WERI-Rb-1 (cell line): ENCODE measurements at regions not wholly inside any gene's neighbourhood (a gene's known extent, or its start where the extent isn't known, plus 50 kb on each side); places are given as distances from the start of the nearest gene placed in this dataset.
"Not testable (repeated sequence)": the region's sequence is repeated elsewhere in the genome, so short reads cannot be mapped to it uniquely, and the experiment has no call there.

ENCODE experiments used
- DNase-seq: peaks from one replicate; pipeline ENCODE4 v3.0.0-alpha.2; 2020
- H3K27ac ChIP-seq: fragments of 250-450 bp; sonication (Bioruptor Pico); 2 replicates; pipeline ENCODE4 v1.5.1; 2020; ENCODE audit warnings: mild to moderate bottlenecking, moderate library complexity
- H3K27me3 ChIP-seq: fragments of 250-450 bp; sonication (Bioruptor Pico); 2 replicates; pipeline ENCODE4 v1.5.1; 2021; ENCODE audit warnings: mild to moderate bottlenecking, low read depth, moderate library complexity; ENCODE audit not compliant: insufficient read depth, severe bottlenecking
- H3K36me3 ChIP-seq: fragments of 250-450 bp; sonication (Bioruptor Pico); 2 replicates; pipeline ENCODE4 v1.5.1; 2020; ENCODE audit warnings: mild to moderate bottlenecking, moderate library complexity
- H3K4me3 ChIP-seq: 2 replicates; pipeline ENCODE4 v1.5.1; 2011; ENCODE audit warnings: low read depth, mild to moderate bottlenecking, control low read depth, low read length
- H3K9me3 ChIP-seq: fragments of 250-450 bp; sonication (Bioruptor Pico); 2 replicates; pipeline ENCODE4 v1.5.1; 2021; ENCODE audit warnings: mild to moderate bottlenecking, moderate library complexity; ENCODE audit not compliant: severe bottlenecking
- CTCF ChIP-seq: IDR thresholded peaks from 2 replicates; pipeline ENCODE4 v1.5.1; 2011; ENCODE audit warnings: low read depth, mild to moderate bottlenecking, control low read depth, inconsistent platforms, low read length

- Histone ChIP-seq H3K36me3 (no peaks in the 10 kb centered on the region), H3K27me3 (no peaks in the 10 kb centered on the region), H3K9me3 (peaks cover 9% of the 10 kb centered on the region), H3K27ac (no peak overlapping the region), H3K4me3 (no peak overlapping the region)
- no peak for DNase-seq
- no peak for TF ChIP-seq CTCF
These were observed 138.3 kb upstream of the HMGN3 start for GRCh38 chr6:79372757-79373156.

- no peak for TF ChIP-seq CTCF
- H3K4me3 ChIP-seq: no peak overlapping the region
- H3K36me3 ChIP-seq: no peaks in the 10 kb centered on the region
- peaks cover 9% of the 10 kb centered on the region for H3K9me3 ChIP-seq
- no peaks in the 10 kb centered on the region for H3K27me3 ChIP-seq
- DNase-seq: no peak
- H3K27ac ChIP-seq: no peak overlapping the region
These were observed 134.5 kb upstream of the HMGN3 start for GRCh38 chr6:79369026-79369425.

GRCh38 chr6:79363441-79363840, 129.0 kb upstream of the HMGN3 start:
- H3K4me3 ChIP-seq, DNase-seq, H3K27ac ChIP-seq, H3K36me3 ChIP-seq, H3K27me3 ChIP-seq, H3K9me3 ChIP-seq: not testable (repeated sequence)

- not testable (repeated sequence) for H3K27me3 ChIP-seq, H3K36me3 ChIP-seq, H3K9me3 ChIP-seq, H3K4me3 ChIP-seq, H3K27ac ChIP-seq, DNase-seq
These were observed 126.6 kb upstream of the HMGN3 start for GRCh38 chr6:79361074-79361473.

GRCh38 chr6:79353226-79353625, 118.7 kb upstream of the HMGN3 start:
- H3K27ac ChIP-seq: no peak overlapping the region
- H3K36me3 ChIP-seq: no peaks in the 10 kb centered on the region
- H3K4me3 ChIP-seq: no peak overlapping the region
- no peaks in the 10 kb centered on the region for H3K9me3 ChIP-seq
- H3K27me3 ChIP-seq: no peaks in the 10 kb centered on the region
- DNase-seq: no peak
- no peak for TF ChIP-seq CTCF

- Histone ChIP-seq H3K4me3 (no peak overlapping the region), H3K27ac (no peak overlapping the region), H3K36me3 (no peaks in the 10 kb centered on the region), H3K9me3 (peaks cover 3% of the 10 kb centered on the region), H3K27me3 (no peaks in the 10 kb centered on the region)
- DNase-seq: no peak
- no peak for TF ChIP-seq CTCF
These were observed 104.0 kb upstream of the HMGN3 start for GRCh38 chr6:79338493-79338892.

- Histone ChIP-seq H3K27ac (no peak overlapping the region), H3K36me3 (no peaks in the 10 kb centered on the region), H3K27me3 (no peaks in the 10 kb centered on the region), H3K4me3 (no peak overlapping the region), H3K9me3 (peaks cover 3% of the 10 kb centered on the region)
- no peak for TF ChIP-seq CTCF
- DNase-seq: no peak
These were observed 100.7 kb upstream of the HMGN3 start for GRCh38 chr6:79335133-79335674.
